CD14-positive monocyte (primary cell): ENCODE measurements at regions not wholly inside any gene's neighbourhood (a gene's known extent, or its start where the extent isn't known, plus 50 kb on each side); places are given as distances from the start of the nearest gene placed in this dataset.

ENCODE experiments used
- DNase-seq, 3 donors: peaks; one replicate each; pipeline ENCODE4 v3.0.0-alpha.2; 2011 to 2022
- H2AFZ ChIP-seq: 2 replicates; pipeline ENCODE4 v1.6.0; 2012; ENCODE audit warnings: mild to moderate bottlenecking, low read depth, low read length, inconsistent platforms; ENCODE audit not compliant: insufficient read depth, poor library complexity, severe bottlenecking
- H3K27ac ChIP-seq, 2 donors: 1 replicate in 1 of 2; 2 replicates in 1 of 2; pipeline ENCODE4 v1.5.1; 2012 to 2013; ENCODE audit warnings: low read length in 2 of 2, control low read depth in 1 of 2, inconsistent platforms in 1 of 2, low read depth in 1 of 2, mild to moderate bottlenecking in 1 of 2
- H3K27me3 ChIP-seq, 2 donors: one replicate each; pipeline versions ENCODE4 v1.6.0 to v1.6.1; 2011 to 2013; ENCODE audit warnings: low read length in 2 of 2; ENCODE audit not compliant: control insufficient read depth in 2 of 2, insufficient read depth in 2 of 2
- H3K36me3 ChIP-seq, 2 donors: replicated peaks in 1 of 2; 1 replicate in 1 of 2; 2 replicates in 1 of 2; pipeline versions ENCODE4 v1.5.1 to v1.6.1; 2012 to 2013; ENCODE audit warnings: low read length in 2 of 2, control low read depth in 1 of 2, inconsistent platforms in 1 of 2, mild to moderate bottlenecking in 1 of 2; ENCODE audit not compliant: insufficient read depth in 2 of 2, control insufficient read depth in 1 of 2
- H3K4me1 ChIP-seq, 2 donors: 1 replicate in 1 of 2; 2 replicates in 1 of 2; pipeline versions ENCODE4 v1.5.1 to v1.6.1; 2012 to 2013; ENCODE audit warnings: low read length in 2 of 2, control low read depth in 1 of 2, inconsistent platforms in 1 of 2, mild to moderate bottlenecking in 1 of 2, moderate library complexity in 1 of 2; ENCODE audit not compliant: insufficient read depth in 2 of 2, control insufficient read depth in 1 of 2
- H3K4me2 ChIP-seq: replicated peaks from 2 replicates; pipeline ENCODE3; 2012; ENCODE audit warnings: low read length, moderate library complexity, mild to moderate bottlenecking; ENCODE audit not compliant: poor library complexity, severe bottlenecking; ENCODE audit errors: extremely low read depth
- H3K4me3 ChIP-seq, 3 experiments: fragments of 200-600 bp in 1 of 3; sonication (generic) in 1 of 3; replicated peaks in 1 of 3; 1 replicate in 2 of 3; 2 replicates in 1 of 3; pipeline ENCODE4 v1.5.1; 2011 to 2013; ENCODE audit warnings: low read length in 3 of 3, mild to moderate bottlenecking in 3 of 3, control low read depth in 2 of 3, low read depth in 2 of 3, inconsistent platforms in 1 of 3, moderate library complexity in 1 of 3
- H3K79me2 ChIP-seq: 2 replicates; pipeline ENCODE4 v1.6.0; 2012; ENCODE audit warnings: mild to moderate bottlenecking, control low read depth, inconsistent platforms, low read length, moderate library complexity; ENCODE audit not compliant: insufficient read depth
- H3K9ac ChIP-seq: 2 replicates; pipeline ENCODE4 v1.6.0; 2017; ENCODE audit warnings: low read length, mild to moderate bottlenecking; ENCODE audit not compliant: insufficient read depth, poor library complexity, severe bottlenecking
- H3K9me3 ChIP-seq, 2 donors: replicated peaks in 1 of 2; 1 replicate in 1 of 2; 2 replicates in 1 of 2; pipeline versions ENCODE4 v1.5.1 to v1.6.1; 2012 to 2013; ENCODE audit warnings: low read length in 2 of 2, control low read depth in 1 of 2; ENCODE audit not compliant: control insufficient read depth in 1 of 2, insufficient read depth in 1 of 2
- H4K20me1 ChIP-seq: 2 replicates; pipeline ENCODE4 v1.6.0; 2012; ENCODE audit warnings: mild to moderate bottlenecking, low read length, control low read depth, moderate library complexity; ENCODE audit not compliant: insufficient read depth
- H3K27ac Mint-ChIP-seq, 7 donors: one replicate each; pipeline ENCODE4 v1.8.0; 2020; ENCODE audit warnings: mild to moderate bottlenecking in 7 of 7, mixed read lengths in 7 of 7, moderate library complexity in 6 of 7, inconsistent platforms in 2 of 7
- H3K27me3 Mint-ChIP-seq, 3 donors: one replicate each; pipeline ENCODE4 v1.8.0; 2021 to 2022; ENCODE audit warnings: low read depth in 3 of 3, mild to moderate bottlenecking in 3 of 3, mixed read lengths in 3 of 3, moderate library complexity in 3 of 3, inconsistent platforms in 1 of 3
- H3K36me3 Mint-ChIP-seq, 2 donors: one replicate each; pipeline ENCODE4 v1.8.0; 2020; ENCODE audit warnings: mixed read lengths in 2 of 2, inconsistent platforms in 1 of 2, mild to moderate bottlenecking in 1 of 2
- H3K4me1 Mint-ChIP-seq: one replicate; pipeline ENCODE4 v1.8.0; 2020; ENCODE audit warnings: mild to moderate bottlenecking, mixed read lengths
- H3K4me3 Mint-ChIP-seq, 2 donors: one replicate each; pipeline ENCODE4 v1.8.0; 2020; ENCODE audit warnings: mild to moderate bottlenecking in 2 of 2, mixed read lengths in 2 of 2, moderate library complexity in 1 of 2
- H3K9me3 Mint-ChIP-seq, 7 donors: one replicate each; pipeline ENCODE4 v1.8.0; 2020 to 2022; ENCODE audit warnings: mixed read lengths in 7 of 7, mild to moderate bottlenecking in 6 of 7, moderate library complexity in 6 of 7, inconsistent platforms in 2 of 7
- WGBS: methylation state at CpG from one replicate; pipeline ENCODE4 v1.1.5; 2013; ENCODE audit warnings: missing lambda C conversion rate; ENCODE audit not compliant: insufficient coverage; 5-methylcytosine and 5-hydroxymethylcytosine counted together
- intact Hi-C, 2 donors: fragments of 100-400 bp; cut with micrococcal nuclease; formaldehyde crosslinking; loops; one replicate each; pipeline versions ENCODE4 v1.15.0 to v1.15.1; 2023
- TF ChIP-seq, protein P1 (sequence below): fragments of 200-600 bp; IDR thresholded peaks from one replicate; pipeline ENCODE4 v1.8.0; 2022; ENCODE audit warnings: antibody characterized with exemption, mild to moderate bottlenecking

DNA sequence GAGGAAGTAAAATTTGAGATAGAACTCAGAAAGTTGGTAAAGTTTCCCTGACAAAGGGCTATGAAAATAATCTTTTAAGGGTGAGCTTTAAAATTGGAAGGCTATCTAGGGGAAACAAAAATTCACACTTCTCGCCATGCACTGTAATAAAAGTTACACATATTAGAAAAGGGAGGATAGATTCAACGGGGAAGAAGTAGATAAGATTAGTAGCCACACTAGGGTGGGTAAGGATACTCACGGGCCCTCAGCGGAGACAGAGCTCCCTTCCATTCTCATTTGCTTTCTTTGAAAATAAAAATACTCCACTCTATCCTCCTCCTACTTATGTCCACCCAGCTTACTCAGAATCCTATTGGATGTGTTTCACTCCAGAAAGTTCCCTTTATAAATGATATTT lies 691.3 kb upstream of the NR2F2 start:
- H3K27me3 ChIP-seq, result no peaks in the 10 kb centered on the region
- peaks cover 0 to 8% (median 2%) of the 10 kb centered on the region in 7 donors for H3K9me3 Mint-ChIP-seq
- H3K4me1 Mint-ChIP-seq, result no peaks in the 10 kb centered on the region
- no peaks in the 10 kb centered on the region for H3K4me1 ChIP-seq
- H3K4me3 Mint-ChIP-seq, result no peak overlapping the region
- H3K27me3 Mint-ChIP-seq, result peaks cover 0 to 1% (median 0%) of the 10 kb centered on the region in 3 donors
- no peak overlapping the region for H3K4me3 ChIP-seq
- intact Hi-C loops, result no loop called here
- no peak overlapping the region for H3K4me2 ChIP-seq
- H3K36me3 Mint-ChIP-seq, result no peaks in the 10 kb centered on the region
- no peaks in the 10 kb centered on the region for H4K20me1 ChIP-seq
- H3K36me3 ChIP-seq, result no peaks in the 10 kb centered on the region
- H3K9me3 ChIP-seq, result peaks cover 0 to 4% of the 10 kb centered on the region in 2 donors
- H3K27ac ChIP-seq, result no peak overlapping the region
- DNase-seq, result no peak
- no peaks in the 10 kb centered on the region for H3K79me2 ChIP-seq
- H2AFZ ChIP-seq, result no peak overlapping the region
- H3K9ac ChIP-seq, result no peak overlapping the region
- WGBS, result no CpG with 5 or more reads among the region's 4 CpGs
- TF ChIP-seq, protein P1, sequence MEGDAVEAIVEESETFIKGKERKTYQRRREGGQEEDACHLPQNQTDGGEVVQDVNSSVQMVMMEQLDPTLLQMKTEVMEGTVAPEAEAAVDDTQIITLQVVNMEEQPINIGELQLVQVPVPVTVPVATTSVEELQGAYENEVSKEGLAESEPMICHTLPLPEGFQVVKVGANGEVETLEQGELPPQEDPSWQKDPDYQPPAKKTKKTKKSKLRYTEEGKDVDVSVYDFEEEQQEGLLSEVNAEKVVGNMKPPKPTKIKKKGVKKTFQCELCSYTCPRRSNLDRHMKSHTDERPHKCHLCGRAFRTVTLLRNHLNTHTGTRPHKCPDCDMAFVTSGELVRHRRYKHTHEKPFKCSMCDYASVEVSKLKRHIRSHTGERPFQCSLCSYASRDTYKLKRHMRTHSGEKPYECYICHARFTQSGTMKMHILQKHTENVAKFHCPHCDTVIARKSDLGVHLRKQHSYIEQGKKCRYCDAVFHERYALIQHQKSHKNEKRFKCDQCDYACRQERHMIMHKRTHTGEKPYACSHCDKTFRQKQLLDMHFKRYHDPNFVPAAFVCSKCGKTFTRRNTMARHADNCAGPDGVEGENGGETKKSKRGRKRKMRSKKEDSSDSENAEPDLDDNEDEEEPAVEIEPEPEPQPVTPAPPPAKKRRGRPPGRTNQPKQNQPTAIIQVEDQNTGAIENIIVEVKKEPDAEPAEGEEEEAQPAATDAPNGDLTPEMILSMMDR, result no peak
- no peak overlapping the region for H3K27ac Mint-ChIP-seq

DNA sequence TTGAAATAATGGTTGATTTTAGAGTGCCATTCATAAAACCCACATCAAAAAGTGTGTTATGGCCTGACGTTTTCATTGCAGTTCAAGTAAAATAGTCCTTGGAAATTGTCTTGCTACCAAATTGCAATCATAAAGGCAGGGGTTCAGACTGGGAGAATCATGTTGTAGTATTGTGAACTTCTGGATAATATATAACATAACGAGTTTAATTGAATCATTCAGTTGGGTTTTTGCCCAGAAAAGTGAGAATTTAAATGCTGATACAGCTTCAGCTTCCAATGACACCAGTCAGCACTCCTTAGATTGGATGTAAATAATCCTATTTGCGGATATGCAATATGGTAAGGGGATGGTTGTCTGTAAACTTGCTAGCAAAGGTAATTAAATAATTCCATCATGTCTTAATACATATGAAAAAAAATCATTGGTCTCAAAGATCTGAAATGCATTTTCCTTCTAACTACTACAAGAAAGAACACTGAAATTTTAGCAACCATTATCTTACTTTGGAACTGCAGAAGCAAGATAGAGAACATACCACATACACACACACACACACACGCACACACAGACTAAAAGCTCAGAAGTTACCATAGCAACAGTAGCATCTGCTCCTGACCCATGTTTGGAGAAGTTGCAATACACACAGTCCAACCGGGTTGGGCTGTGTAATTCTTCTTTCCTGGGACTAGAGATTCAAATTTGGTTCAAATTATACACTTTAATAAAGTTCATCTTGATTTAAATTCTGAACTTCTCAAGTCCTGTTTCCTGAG lies 686.2 kb upstream of the NR2F2 start:
- Mint-ChIP-seq H3K4me1 (no peaks in the 10 kb centered on the region), H3K4me3 (no peak overlapping the region), H3K27ac (no peak overlapping the region), H3K27me3 (no peaks in the 10 kb centered on the region), H3K36me3 (no peaks in the 10 kb centered on the region), H3K9me3 (peaks cover 0 to 4% (median 0%) of the 10 kb centered on the region in 7 donors)
- H3K4me3 ChIP-seq, result no peak overlapping the region
- H3K4me2 ChIP-seq, result no peak overlapping the region
- TF ChIP-seq, protein P1, result no peak
- intact Hi-C loops, result no loop called here
- no peak overlapping the region for H3K27ac ChIP-seq
- no peak overlapping the region for H3K9ac ChIP-seq
- no peaks in the 10 kb centered on the region for H3K36me3 ChIP-seq
- no peaks in the 10 kb centered on the region for H3K79me2 ChIP-seq
- no peaks in the 10 kb centered on the region for H3K27me3 ChIP-seq
- WGBS, result 100% methylated on average over 1 of the region's 5 CpGs
- no peak for DNase-seq
- no peaks in the 10 kb centered on the region for H3K4me1 ChIP-seq
- H3K9me3 ChIP-seq, result no peaks in the 10 kb centered on the region
- no peaks in the 10 kb centered on the region for H4K20me1 ChIP-seq
- H2AFZ ChIP-seq, result no peak overlapping the region
